Gastroesophageal sphincter (tissue), 3 donors: ENCODE measurements at regions not wholly inside any gene's neighbourhood (a gene's known extent, or its start where the extent isn't known, plus 50 kb on each side); places are given as distances from the start of the nearest gene placed in this dataset.

Experiments
- CTCF ChIP-seq, 4 experiments: fragments of 200-600 bp in 2 of 4; fragments of 450-650 bp in 2 of 4; sonication (generic) in 1 of 4; IDR thresholded peaks; one replicate each; pipeline ENCODE4 v1.5.1; 2017 to 2019; ENCODE audit warnings: antibody characterized with exemption in 4 of 4, mild to moderate bottlenecking in 2 of 4, moderate library complexity in 2 of 4
- POLR2A ChIP-seq, 2 donors: fragments of 450-650 bp; IDR thresholded peaks; one replicate each; pipeline ENCODE4 v1.6.1; 2017; ENCODE audit warnings: antibody characterized with exemption in 2 of 2, mild to moderate bottlenecking in 2 of 2, moderate library complexity in 1 of 2

- TF ChIP-seq CTCF (IDR thresholded peaks at IDR 0.05) (no peak), POLR2A (IDR thresholded peaks at IDR 0.05) (no peak)
These were observed 71.4 kb upstream of the CLDN14 start for GRCh38 chr21:36551321-36551720.
